ENCODE measurements at regions not wholly inside any gene's neighbourhood (a gene's known extent, or its start where the extent isn't known, plus 50 kb on each side); places are given as distances from the start of the nearest gene placed in this dataset.
"Not testable (repeated sequence)": the region's sequence is repeated elsewhere in the genome, so short reads cannot be mapped to it uniquely, and the experiment has no call there.

DNA sequence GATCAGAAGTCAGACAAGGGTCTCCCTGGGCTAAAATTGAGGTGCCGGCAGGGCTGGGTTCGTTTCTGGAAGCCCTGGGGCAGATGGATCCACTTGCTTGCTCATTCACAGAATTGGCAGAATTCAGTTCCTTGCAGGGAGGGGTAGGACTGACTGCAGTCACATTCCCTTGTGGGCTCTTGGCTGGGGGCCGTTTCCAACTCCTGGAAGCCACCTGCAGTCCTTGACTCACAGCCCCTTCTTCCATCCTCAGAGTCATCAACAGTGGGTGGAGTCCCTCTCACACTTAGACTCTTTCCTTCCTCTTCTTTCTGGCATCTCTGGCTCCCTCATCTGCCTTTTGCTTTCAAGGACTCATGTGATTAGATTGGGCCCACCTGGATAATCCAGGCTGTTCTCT lies 54.6 kb upstream of the NANOS1 start:
- TF ChIP-seq, protein P1, sequence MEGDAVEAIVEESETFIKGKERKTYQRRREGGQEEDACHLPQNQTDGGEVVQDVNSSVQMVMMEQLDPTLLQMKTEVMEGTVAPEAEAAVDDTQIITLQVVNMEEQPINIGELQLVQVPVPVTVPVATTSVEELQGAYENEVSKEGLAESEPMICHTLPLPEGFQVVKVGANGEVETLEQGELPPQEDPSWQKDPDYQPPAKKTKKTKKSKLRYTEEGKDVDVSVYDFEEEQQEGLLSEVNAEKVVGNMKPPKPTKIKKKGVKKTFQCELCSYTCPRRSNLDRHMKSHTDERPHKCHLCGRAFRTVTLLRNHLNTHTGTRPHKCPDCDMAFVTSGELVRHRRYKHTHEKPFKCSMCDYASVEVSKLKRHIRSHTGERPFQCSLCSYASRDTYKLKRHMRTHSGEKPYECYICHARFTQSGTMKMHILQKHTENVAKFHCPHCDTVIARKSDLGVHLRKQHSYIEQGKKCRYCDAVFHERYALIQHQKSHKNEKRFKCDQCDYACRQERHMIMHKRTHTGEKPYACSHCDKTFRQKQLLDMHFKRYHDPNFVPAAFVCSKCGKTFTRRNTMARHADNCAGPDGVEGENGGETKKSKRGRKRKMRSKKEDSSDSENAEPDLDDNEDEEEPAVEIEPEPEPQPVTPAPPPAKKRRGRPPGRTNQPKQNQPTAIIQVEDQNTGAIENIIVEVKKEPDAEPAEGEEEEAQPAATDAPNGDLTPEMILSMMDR (IDR thresholded peaks at IDR 0.05; ENCODE audit: control extremely low read depth, extremely low read depth): no peak
- Histone ChIP-seq H3K4me3 (no peak overlapping the region), H3K27me3 (ENCODE audit: control insufficient read depth in 3 of 3, insufficient read depth in 3 of 3, low read length in 2 of 3) (no peaks in the 10 kb centered on the region), H3K27ac (ENCODE audit: low read depth in 1 of 2, low read length in 1 of 2) (no peak overlapping the region), H3K9ac (ENCODE audit: insufficient read depth in 1 of 2, low read length in 2 of 2) (no peak overlapping the region), H3K9me3 (ENCODE audit: control insufficient read depth in 4 of 4, insufficient read depth in 3 of 4, low read length in 3 of 4) (peaks cover 0 to 4% (median 0%) of the 10 kb centered on the region in 4 donors), H3K4me1 (ENCODE audit: control insufficient read depth in 5 of 5, insufficient read depth in 5 of 5, low read length in 5 of 5) (peaks cover 0 to 5% (median 0%) of the 10 kb centered on the region in 5 donors), H3K36me3 (ENCODE audit: control insufficient read depth in 4 of 4, insufficient read depth in 4 of 4, low read length in 4 of 4) (no peaks in the 10 kb centered on the region)
- no peak for DNase-seq
- WGBS, 2 donors: 67 to 89% methylated on average over 3 of the region's 3 CpGs
- no peak for ATAC-seq (ENCODE audit: insufficient read depth, low FRiP score)

DNA sequence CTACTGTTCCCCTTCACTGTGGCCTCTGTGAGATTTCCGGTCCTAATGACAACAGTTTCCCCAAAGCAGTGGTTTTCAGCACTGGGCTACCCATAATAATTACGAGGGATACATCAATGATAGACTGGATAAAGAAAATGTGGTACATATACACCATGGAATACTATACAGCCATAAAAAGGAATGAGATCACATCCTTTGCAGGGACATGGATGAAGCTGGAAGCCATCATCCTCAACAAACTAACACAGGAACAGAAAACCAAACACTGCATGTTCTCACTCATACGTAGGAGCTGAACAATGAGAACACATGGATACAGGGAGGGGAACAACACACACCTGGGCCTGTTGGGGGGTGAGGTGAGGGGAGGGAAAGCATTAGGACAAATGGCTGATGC lies 53.3 kb upstream of the NANOS1 start:
- DNase-seq; ATAC-seq (ENCODE audit: insufficient read depth, low FRiP score); H3K27ac ChIP-seq (ENCODE audit: low read depth in 1 of 2, low read length in 1 of 2); H3K9ac ChIP-seq (ENCODE audit: insufficient read depth in 1 of 2, low read length in 2 of 2); H3K9me3 ChIP-seq (ENCODE audit: control insufficient read depth in 4 of 4, insufficient read depth in 3 of 4, low read length in 3 of 4); H3K4me3 ChIP-seq; H3K27me3 ChIP-seq (ENCODE audit: control insufficient read depth in 3 of 3, insufficient read depth in 3 of 3, low read length in 2 of 3); H3K4me1 ChIP-seq (ENCODE audit: control insufficient read depth in 5 of 5, insufficient read depth in 5 of 5, low read length in 5 of 5); H3K36me3 ChIP-seq (ENCODE audit: control insufficient read depth in 4 of 4, insufficient read depth in 4 of 4, low read length in 4 of 4): not testable (repeated sequence)
- WGBS, 2 donors: 89 to 92% methylated on average over 3 of the region's 3 CpGs

DNA sequence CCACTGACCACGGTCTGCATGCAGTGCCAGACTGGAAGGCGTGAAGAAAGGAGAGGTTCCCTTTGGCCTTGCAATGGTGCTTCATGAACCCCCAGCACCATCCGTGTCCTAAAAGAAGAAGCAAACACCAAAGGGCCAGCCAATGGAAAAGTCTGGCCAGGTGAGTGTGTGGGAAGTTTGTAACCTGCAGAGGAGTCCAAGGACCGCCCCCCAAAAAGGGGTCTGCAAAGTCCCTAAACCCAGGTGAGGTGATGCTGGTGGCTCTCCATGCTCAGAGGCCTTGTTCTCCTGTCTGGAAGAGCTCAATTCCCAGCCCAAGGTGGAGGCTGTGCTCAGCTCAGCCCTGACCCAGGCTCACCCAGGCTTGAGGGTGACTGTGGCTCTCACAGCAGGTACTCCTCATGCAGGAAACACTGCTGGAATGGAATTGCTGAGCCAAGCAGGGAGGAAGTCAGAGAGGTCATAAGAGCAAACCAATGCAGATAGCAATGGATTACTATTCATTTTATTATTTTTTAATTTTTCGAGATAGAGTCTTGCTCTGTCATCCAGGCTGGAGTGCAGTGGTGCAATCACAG lies 52.4 kb upstream of the NANOS1 start:
- H3K4me3 ChIP-seq: no peak overlapping the region
- H3K4me1 ChIP-seq (ENCODE audit: control insufficient read depth in 5 of 5, insufficient read depth in 5 of 5, low read length in 5 of 5): no peaks in the 10 kb centered on the region
- ATAC-seq (ENCODE audit: insufficient read depth, low FRiP score) (no peak), DNase-seq (no peak)
- TF ChIP-seq, protein P1 (IDR thresholded peaks at IDR 0.05; ENCODE audit: control extremely low read depth, extremely low read depth): no peak
- H3K27me3 ChIP-seq (ENCODE audit: control insufficient read depth in 3 of 3, insufficient read depth in 3 of 3, low read length in 2 of 3): no peaks in the 10 kb centered on the region
- no peak overlapping the region for H3K27ac ChIP-seq (ENCODE audit: low read depth in 1 of 2, low read length in 1 of 2)
- H3K9me3 ChIP-seq (ENCODE audit: control insufficient read depth in 4 of 4, insufficient read depth in 3 of 4, low read length in 3 of 4): peaks cover 0 to 4% (median 0%) of the 10 kb centered on the region in 4 donors
- H3K36me3 ChIP-seq (ENCODE audit: control insufficient read depth in 4 of 4, insufficient read depth in 4 of 4, low read length in 4 of 4): no peaks in the 10 kb centered on the region
- 83 to 95% methylated on average over 5 of the region's 5 CpGs for WGBS, 2 donors
- H3K9ac ChIP-seq (ENCODE audit: insufficient read depth in 1 of 2, low read length in 2 of 2): no peak overlapping the region

DNA sequence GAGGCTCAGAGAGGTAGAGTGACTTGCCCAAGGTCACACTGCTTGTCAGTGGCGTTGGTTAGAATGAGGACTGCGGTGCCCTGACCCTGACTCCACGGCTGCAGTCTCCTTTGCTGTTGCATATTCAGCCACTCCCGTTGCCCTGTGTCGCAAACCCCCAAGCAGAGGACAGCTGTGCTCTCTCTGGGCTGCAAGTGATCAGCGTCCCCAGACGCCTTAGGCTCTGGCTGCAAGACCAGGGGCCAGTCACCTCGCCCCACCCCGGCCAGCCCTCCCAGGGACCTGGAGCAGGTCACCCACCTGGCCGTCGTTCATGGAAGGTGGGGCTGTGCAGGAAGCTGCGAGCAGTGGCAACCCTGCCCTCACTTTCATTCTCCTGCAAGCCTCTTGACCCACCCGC lies 51.7 kb upstream of the NANOS1 start:
- Histone ChIP-seq H3K27ac (ENCODE audit: low read depth in 1 of 2, low read length in 1 of 2) (no peak overlapping the region), H3K9ac (ENCODE audit: insufficient read depth in 1 of 2, low read length in 2 of 2) (no peak overlapping the region), H3K4me3 (no peak overlapping the region), H3K4me1 (ENCODE audit: control insufficient read depth in 5 of 5, insufficient read depth in 5 of 5, low read length in 5 of 5) (no peaks in the 10 kb centered on the region), H3K27me3 (ENCODE audit: control insufficient read depth in 3 of 3, insufficient read depth in 3 of 3, low read length in 2 of 3) (no peaks in the 10 kb centered on the region), H3K36me3 (ENCODE audit: control insufficient read depth in 4 of 4, insufficient read depth in 4 of 4, low read length in 4 of 4) (no peaks in the 10 kb centered on the region), H3K9me3 (ENCODE audit: control insufficient read depth in 4 of 4, insufficient read depth in 3 of 4, low read length in 3 of 4) (peaks cover 0 to 4% (median 0%) of the 10 kb centered on the region in 4 donors)
- WGBS, 2 donors: 75 to 79% methylated on average over 13 of the region's 13 CpGs
- TF ChIP-seq, protein P1 (IDR thresholded peaks at IDR 0.05; ENCODE audit: control extremely low read depth, extremely low read depth): no peak
- ATAC-seq (ENCODE audit: insufficient read depth, low FRiP score): no peak
- DNase-seq: no peak
